ENCODE measurements at regions not wholly inside any gene's neighbourhood (a gene's known extent, or its start where the extent isn't known, plus 50 kb on each side); places are given as distances from the start of the nearest gene placed in this dataset.
A peak's percentile ranks its signal among the peaks of the same experiment; 100 is the strongest.
"Not testable (repeated sequence)": the region's sequence is repeated elsewhere in the genome, so short reads cannot be mapped to it uniquely, and the experiment has no call there.

- no peak for DNase-seq
Observed at GRCh38 chr6:134447423-134447822, 129.5 kb upstream of the SGK1 start.

- no peak for DNase-seq
Observed at GRCh38 chr6:134446896-134447295, 129.0 kb upstream of the SGK1 start.

GRCh38 chr6:134446218-134446848 lies 128.4 kb upstream of the SGK1 start:
- DNase-seq, result no peak

- DNase-seq, result no peak
Observed at GRCh38 chr6:134443009-134443408, 125.1 kb upstream of the SGK1 start.

GRCh38 chr6:134442073-134442472 lies 124.2 kb upstream of the SGK1 start:
- no peak for DNase-seq

- DNase-seq, result no peak
Observed at GRCh38 chr6:134438837-134439236, 120.9 kb upstream of the SGK1 start.

GRCh38 chr6:134437376-134437775 lies 119.5 kb upstream of the SGK1 start:
- DNase-seq, result peak; percentile 18

- peak; percentile 18 for DNase-seq
Observed at GRCh38 chr6:134436950-134437349, 119.0 kb upstream of the SGK1 start.

GRCh38 chr6:134436281-134436815 lies 118.4 kb upstream of the SGK1 start:
- peak; percentile 55 for DNase-seq

GRCh38 chr6:134435814-134436280 lies 117.9 kb upstream of the SGK1 start:
- DNase-seq, result peak; percentile 5

GRCh38 chr6:134434019-134434942 lies 116.4 kb upstream of the SGK1 start:
- DNase-seq, result no peak

GRCh38 chr6:134432036-134432435 lies 114.1 kb upstream of the SGK1 start:
- DNase-seq, result no peak

GRCh38 chr6:134431421-134431859 lies 113.5 kb upstream of the SGK1 start:
- DNase-seq, result no peak

- no peak for DNase-seq
Observed at GRCh38 chr6:134429861-134430380, 112.0 kb upstream of the SGK1 start.

- DNase-seq, result no peak
Observed at GRCh38 chr6:134427721-134428120, 109.8 kb upstream of the SGK1 start.

- DNase-seq, result no peak
Observed at GRCh38 chr6:134426623-134427022, 108.7 kb upstream of the SGK1 start.

- not testable (repeated sequence) for DNase-seq
Observed at GRCh38 chr6:134425917-134426316, 108.0 kb upstream of the SGK1 start.

GRCh38 chr6:134425513-134425912 lies 107.6 kb upstream of the SGK1 start:
- no peak for DNase-seq

- DNase-seq, result no peak
Observed at GRCh38 chr6:134424798-134425170, 106.9 kb upstream of the SGK1 start.

- no peak for DNase-seq
Observed at GRCh38 chr6:134424165-134424797, 106.4 kb upstream of the SGK1 start.

GRCh38 chr6:134422426-134423231 lies 104.7 kb upstream of the SGK1 start:
- DNase-seq, result peak; percentile 11

- DNase-seq, result no peak
Observed at GRCh38 chr6:134421501-134421900, 103.6 kb upstream of the SGK1 start.

Data from CD4-positive, alpha-beta T cell treated with Interleukin-17A for 1 hour (primary cell).